Esophagus squamous epithelium (tissue), 5 donors: ENCODE measurements at regions not wholly inside any gene's neighbourhood (a gene's known extent, or its start where the extent isn't known, plus 50 kb on each side); places are given as distances from the start of the nearest gene placed in this dataset.

Experiments
- DNase-seq: peaks from one replicate; lab custom pipeline; 2025; lab: John Stamatoyannopoulos, UW
- H3K27ac ChIP-seq, 4 donors: fragments of 200-600 bp; sonication (generic); one replicate each; pipeline ENCODE4 v1.5.1; 2016 to 2019; ENCODE audit warnings: mild to moderate bottlenecking in 1 of 4
- H3K27me3 ChIP-seq, 4 donors: fragments of 200-600 bp; sonication (generic); 1 replicate in 3 of 4; 2 replicates in 1 of 4; pipeline versions ENCODE4 v1.5.1 to v1.6.0; 2017 to 2021; ENCODE audit warnings: antibody characterized with exemption in 1 of 4
- H3K36me3 ChIP-seq, 3 donors: fragments of 200-600 bp; sonication (generic); one replicate each; pipeline ENCODE4 v1.5.1; 2016 to 2019
- H3K4me1 ChIP-seq, 3 donors: fragments of 200-600 bp; sonication (generic); one replicate each; pipeline ENCODE4 v1.5.1; 2017 to 2019
- H3K4me3 ChIP-seq, 4 donors: fragments of 200-600 bp; sonication (generic); 1 replicate in 3 of 4; 2 replicates in 1 of 4; pipeline ENCODE4 v1.5.1; 2016 to 2019; ENCODE audit warnings: mild to moderate bottlenecking in 2 of 4, moderate library complexity in 1 of 4
- H3K9me3 ChIP-seq, 3 donors: fragments of 200-600 bp; sonication (generic); one replicate each; pipeline ENCODE4 v1.5.1; 2016 to 2019
- CTCF ChIP-seq, 6 experiments: fragments of 450-650 bp in 4 of 6; fragments of 200-600 bp in 2 of 6; sonication (generic) in 2 of 6; IDR thresholded peaks; one replicate each; pipeline ENCODE4 v1.5.1; 2016 to 2019; ENCODE audit warnings: antibody characterized with exemption in 6 of 6, mild to moderate bottlenecking in 4 of 6, moderate library complexity in 4 of 6
- POLR2A ChIP-seq, 4 donors: fragments of 450-650 bp; IDR thresholded peaks; one replicate each; pipeline ENCODE4 v1.6.1; 2017; ENCODE audit warnings: antibody characterized with exemption in 4 of 4, mild to moderate bottlenecking in 4 of 4, moderate library complexity in 3 of 4
- WGBS, 2 donors: methylation state at CpG; one replicate each; pipeline ENCODE4 v1.1.5; 2018; 5-methylcytosine and 5-hydroxymethylcytosine counted together
- intact Hi-C: fragments of 100-400 bp; cut with DNase I; formaldehyde crosslinking; loops from one replicate; pipeline ENCODE4 v1.15.0; 2022
- donor health status: DM: yes; HTN: yes; CAD: no.

DNA sequence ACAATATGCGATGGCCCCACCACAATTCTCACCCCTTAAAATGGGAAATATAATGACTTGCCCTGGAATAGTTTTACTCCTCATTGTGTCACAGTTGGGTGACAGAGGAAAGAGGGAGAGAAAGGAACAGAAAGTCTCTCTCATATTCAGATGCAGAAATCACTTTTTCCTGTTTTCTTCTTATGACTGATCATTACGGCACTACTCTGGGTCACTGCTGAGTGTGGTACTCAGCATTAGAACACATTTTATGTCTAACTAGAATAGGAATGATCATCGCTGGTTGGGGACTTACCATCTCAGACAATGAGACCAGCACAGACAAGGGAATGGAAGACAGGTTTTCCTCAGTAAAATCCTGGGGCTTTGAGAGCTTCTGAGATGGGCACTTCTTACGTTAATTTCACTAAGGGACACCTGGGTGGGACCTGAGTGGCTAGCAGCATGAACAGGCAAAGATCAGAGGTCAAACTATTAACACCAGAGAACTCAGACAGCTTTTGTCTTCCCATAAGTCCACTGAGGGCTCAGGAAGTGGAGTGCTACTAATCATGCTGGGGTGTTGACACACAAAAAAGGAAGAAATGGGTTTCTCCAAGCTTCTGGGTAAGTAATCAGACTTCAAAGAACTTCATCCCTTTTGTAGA is 54.9 kb upstream of the ARHGAP18 start:
- intact Hi-C loops: no loop called here
- Histone ChIP-seq H3K4me1 (peaks cover 0 to 11% (median 8%) of the 10 kb centered on the region in 3 donors), H3K4me3 (no peak overlapping the region), H3K9me3 (no peaks in the 10 kb centered on the region), H3K27me3 (peaks cover 0 to 100% (median 6%) of the 10 kb centered on the region in 4 donors), H3K27ac (no peak overlapping the region), H3K36me3 (no peaks in the 10 kb centered on the region)
- 82 to 90% methylated on average over 3 to 4 of the region's 4 CpGs for WGBS, 2 donors
- DNase-seq: no peak
- TF ChIP-seq POLR2A (IDR thresholded peaks at IDR 0.05): no peak
- no peak for TF ChIP-seq CTCF (IDR thresholded peaks at IDR 0.05)

- no peak overlapping the region for H3K27ac ChIP-seq
- peaks cover 0 to 75% (median 0%) of the 10 kb centered on the region in 4 donors for H3K27me3 ChIP-seq
- H3K9me3 ChIP-seq: no peaks in the 10 kb centered on the region
- TF ChIP-seq CTCF (IDR thresholded peaks at IDR 0.05) (no peak), POLR2A (IDR thresholded peaks at IDR 0.05) (no peak)
- intact Hi-C loops: no loop called here
- 77 to 85% methylated on average over 6 of the region's 6 CpGs for whole genome bisulfite sequencing, 2 donors
- peaks cover 0 to 5% (median 0%) of the 10 kb centered on the region in 3 donors for H3K4me1 ChIP-seq
- no peak for DNase-seq
- no peaks in the 10 kb centered on the region for H3K36me3 ChIP-seq
- no peak overlapping the region for H3K4me3 ChIP-seq
Observed at GRCh38 chr6:129759796-129760605, 50.0 kb upstream of the ARHGAP18 start.
